Large intestine (tissue), 3 donors: ENCODE measurements at regions not wholly inside any gene's neighbourhood (a gene's known extent, or its start where the extent isn't known, plus 50 kb on each side); places are given as distances from the start of the nearest gene placed in this dataset.
"Not testable (repeated sequence)": the region's sequence is repeated elsewhere in the genome, so short reads cannot be mapped to it uniquely, and the experiment has no call there.

Experiments used
- DNase-seq, 2 donors: peaks; one replicate each; pipeline versions ENCODE4 v3.0.0 to v3.0.0-alpha.2; 2013
- H3K27ac ChIP-seq: one replicate; pipeline ENCODE4 v1.5.1; 2013; ENCODE audit warnings: low read length
- H3K27me3 ChIP-seq: 2 replicates; pipeline ENCODE4 v1.6.1; 2013; ENCODE audit warnings: low read length; ENCODE audit not compliant: control insufficient read depth, insufficient read depth
- H3K36me3 ChIP-seq: 2 replicates; pipeline ENCODE4 v1.6.1; 2013; ENCODE audit warnings: low read length; ENCODE audit not compliant: control insufficient read depth, insufficient read depth
- H3K4me1 ChIP-seq: one replicate; pipeline ENCODE4 v1.6.1; 2013; ENCODE audit warnings: low read length; ENCODE audit not compliant: control insufficient read depth, insufficient read depth
- H3K4me3 ChIP-seq: one replicate; pipeline ENCODE4 v1.5.1; 2013; ENCODE audit warnings: low read length
- H3K9me3 ChIP-seq: one replicate; pipeline ENCODE4 v1.6.1; 2013; ENCODE audit warnings: mild to moderate bottlenecking, low read depth, low read length, moderate library complexity; ENCODE audit not compliant: control insufficient read depth
- WGBS: methylation state at CpG from one replicate; pipeline ENCODE4 v1.1.5; 2013; ENCODE audit warnings: low lambda C conversion rate; ENCODE audit not compliant: insufficient coverage; 5-methylcytosine and 5-hydroxymethylcytosine counted together

- WGBS, result 100% methylated on average over 1 of the region's 3 CpGs
Observed at GRCh38 chr12:12004524-12004923, 66.2 kb upstream of the BCL2L14 start.

GRCh38 chr12:12007001-12007712 lies 63.6 kb upstream of the BCL2L14 start:
- H3K36me3 ChIP-seq, result no peaks in the 10 kb centered on the region
- DNase-seq, result no peak
- 93% methylated on average over 4 of the region's 7 CpGs for WGBS
- H3K4me1 ChIP-seq, result no peaks in the 10 kb centered on the region
- no peaks in the 10 kb centered on the region for H3K27me3 ChIP-seq
- H3K9me3 ChIP-seq, result no peaks in the 10 kb centered on the region
- no peak overlapping the region for H3K4me3 ChIP-seq
- no peak overlapping the region for H3K27ac ChIP-seq

More at GRCh38 chr12:12004524-12004923, 66.2 kb upstream of the BCL2L14 start:
- H3K4me3 ChIP-seq, result no peak overlapping the region
- DNase-seq, result no peak
- H3K27me3 ChIP-seq, result no peaks in the 10 kb centered on the region
- H3K27ac ChIP-seq, result no peak overlapping the region
- H3K36me3 ChIP-seq, result no peaks in the 10 kb centered on the region
- no peaks in the 10 kb centered on the region for H3K9me3 ChIP-seq
- H3K4me1 ChIP-seq, result no peaks in the 10 kb centered on the region

GRCh38 chr12:12007713-12008231 lies 63.0 kb upstream of the BCL2L14 start:
- Histone ChIP-seq H3K36me3 (no peaks in the 10 kb centered on the region), H3K9me3 (no peaks in the 10 kb centered on the region), H3K4me1 (no peaks in the 10 kb centered on the region), H3K27ac (no peak overlapping the region), H3K4me3 (no peak overlapping the region), H3K27me3 (no peaks in the 10 kb centered on the region)
- DNase-seq, result no peak
- 72% methylated on average over 2 of the region's 9 CpGs for WGBS

- WGBS, result 91% methylated on average over 4 of the region's 8 CpGs
- no peak for DNase-seq
- Histone ChIP-seq H3K36me3 (no peaks in the 10 kb centered on the region), H3K9me3 (no peaks in the 10 kb centered on the region), H3K27me3 (no peaks in the 10 kb centered on the region), H3K4me1 (no peaks in the 10 kb centered on the region), H3K27ac (no peak overlapping the region), H3K4me3 (no peak overlapping the region)
Observed at GRCh38 chr12:12008232-12008850, 62.4 kb upstream of the BCL2L14 start.

- H3K36me3 ChIP-seq, result no peaks in the 10 kb centered on the region
- no peaks in the 10 kb centered on the region for H3K27me3 ChIP-seq
- no peaks in the 10 kb centered on the region for H3K9me3 ChIP-seq
- H3K27ac ChIP-seq, result no peak overlapping the region
- no CpG with 5 or more reads among the region's 13 CpGs for WGBS
- DNase-seq, result no peak
- H3K4me3 ChIP-seq, result no peak overlapping the region
- no peaks in the 10 kb centered on the region for H3K4me1 ChIP-seq
Observed at GRCh38 chr12:12008931-12009611, 61.7 kb upstream of the BCL2L14 start.

- no CpG with 5 or more reads among the region's 6 CpGs for WGBS
- H3K4me3 ChIP-seq, H3K36me3 ChIP-seq, H3K27me3 ChIP-seq, H3K9me3 ChIP-seq, H3K27ac ChIP-seq, H3K4me1 ChIP-seq, DNase-seq: not testable (repeated sequence)
Observed at GRCh38 chr12:12009749-12010276, 60.9 kb upstream of the BCL2L14 start.

- 0% methylated on average over 1 of the region's 18 CpGs for WGBS
- no peaks in the 10 kb centered on the region for H3K4me1 ChIP-seq
- no peak for DNase-seq
- no peaks in the 10 kb centered on the region for H3K27me3 ChIP-seq
- H3K36me3 ChIP-seq, result no peaks in the 10 kb centered on the region
- H3K4me3 ChIP-seq, result no peak overlapping the region
- no peak overlapping the region for H3K27ac ChIP-seq
- no peaks in the 10 kb centered on the region for H3K9me3 ChIP-seq
Observed at GRCh38 chr12:12010277-12011039, 60.3 kb upstream of the BCL2L14 start.

GRCh38 chr12:12011880-12012260 lies 58.9 kb upstream of the BCL2L14 start:
- no peaks in the 10 kb centered on the region for H3K9me3 ChIP-seq
- H3K4me1 ChIP-seq, result no peaks in the 10 kb centered on the region
- H3K27me3 ChIP-seq, result no peaks in the 10 kb centered on the region
- no peak for DNase-seq
- no peak overlapping the region for H3K4me3 ChIP-seq
- no peak overlapping the region for H3K27ac ChIP-seq
- WGBS, result 100% methylated on average over 2 of the region's 5 CpGs
- no peaks in the 10 kb centered on the region for H3K36me3 ChIP-seq

- Histone ChIP-seq H3K4me3 (no peak overlapping the region), H3K27me3 (no peaks in the 10 kb centered on the region), H3K9me3 (no peaks in the 10 kb centered on the region), H3K27ac (no peak overlapping the region), H3K4me1 (no peaks in the 10 kb centered on the region), H3K36me3 (no peaks in the 10 kb centered on the region)
- DNase-seq, result no peak
- no CpG with 5 or more reads among the region's 11 CpGs for WGBS
Observed at GRCh38 chr12:12015073-12015685, 55.6 kb upstream of the BCL2L14 start.
